Nephron progenitor cell (in vitro differentiated cells): ENCODE measurements at regions not wholly inside any gene's neighbourhood (a gene's known extent, or its start where the extent isn't known, plus 50 kb on each side); places are given as distances from the start of the nearest gene placed in this dataset.

Experiments
- DNase-seq: peaks from one replicate; pipeline ENCODE4 v3.0.0; 2021
- H3K27ac Mint-ChIP-seq: 2 replicates; pipeline ENCODE4 v1.8.0; 2021; ENCODE audit warnings: mild to moderate bottlenecking, moderate library complexity, mixed read lengths
- H3K27me3 Mint-ChIP-seq: 2 replicates; pipeline ENCODE4 v1.8.0; 2021; ENCODE audit warnings: mild to moderate bottlenecking, low read depth, mixed read lengths; ENCODE audit not compliant: poor library complexity
- H3K36me3 Mint-ChIP-seq: 2 replicates; pipeline ENCODE4 v1.8.0; 2021; ENCODE audit warnings: low read depth, mixed read lengths
- H3K4me1 Mint-ChIP-seq: 2 replicates; pipeline ENCODE4 v1.8.0; 2021; ENCODE audit warnings: mixed read lengths
- H3K4me3 Mint-ChIP-seq: 2 replicates; pipeline ENCODE4 v1.8.0; 2021; ENCODE audit warnings: mild to moderate bottlenecking, moderate library complexity, mixed read lengths
- H3K9me3 Mint-ChIP-seq: 2 replicates; pipeline ENCODE4 v1.8.0; 2021; ENCODE audit warnings: mild to moderate bottlenecking, moderate library complexity, mixed read lengths
- CTCF ChIP-seq: fragments of 200-600 bp; sonication (generic); IDR thresholded peaks from 2 replicates; pipeline ENCODE4 v1.5.0; 2021; ENCODE audit warnings: antibody characterized with exemption

- no peak overlapping the region for H3K4me3 Mint-ChIP-seq
- H3K27me3 Mint-ChIP-seq, result no peaks in the 10 kb centered on the region
- H3K4me1 Mint-ChIP-seq, result no peaks in the 10 kb centered on the region
- no peaks in the 10 kb centered on the region for H3K9me3 Mint-ChIP-seq
- no peak for TF ChIP-seq CTCF
- no peaks in the 10 kb centered on the region for H3K36me3 Mint-ChIP-seq
- no peak for DNase-seq
- H3K27ac Mint-ChIP-seq, result no peak overlapping the region
These were observed 1176.2 kb downstream of the DNAJB9 start for GRCh38 chr7:109745677-109746410.

GRCh38 chr7:109751241-109751640 lies 1181.6 kb downstream of the DNAJB9 start:
- Mint-ChIP-seq H3K9me3 (no peaks in the 10 kb centered on the region), H3K4me3 (no peak overlapping the region), H3K27ac (no peak overlapping the region), H3K27me3 (no peaks in the 10 kb centered on the region), H3K4me1 (no peaks in the 10 kb centered on the region), H3K36me3 (no peaks in the 10 kb centered on the region)
- no peak for TF ChIP-seq CTCF
- DNase-seq, result no peak

GRCh38 chr7:109752068-109752467 lies 1182.4 kb downstream of the DNAJB9 start:
- no peaks in the 10 kb centered on the region for H3K9me3 Mint-ChIP-seq
- H3K27ac Mint-ChIP-seq, result no peak overlapping the region
- H3K4me3 Mint-ChIP-seq, result no peak overlapping the region
- no peak for DNase-seq
- H3K36me3 Mint-ChIP-seq, result no peaks in the 10 kb centered on the region
- no peaks in the 10 kb centered on the region for H3K27me3 Mint-ChIP-seq
- TF ChIP-seq CTCF, result no peak
- no peaks in the 10 kb centered on the region for H3K4me1 Mint-ChIP-seq

- Mint-ChIP-seq H3K4me1 (no peaks in the 10 kb centered on the region), H3K9me3 (no peaks in the 10 kb centered on the region), H3K27me3 (no peaks in the 10 kb centered on the region), H3K27ac (no peak overlapping the region), H3K36me3 (no peaks in the 10 kb centered on the region), H3K4me3 (no peak overlapping the region)
- DNase-seq, result no peak
- no peak for TF ChIP-seq CTCF
These were observed 1188.0 kb downstream of the DNAJB9 start for GRCh38 chr7:109757713-109758112.

GRCh38 chr7:109763611-109764010 lies 1193.9 kb downstream of the DNAJB9 start:
- no peak for DNase-seq
- H3K9me3 Mint-ChIP-seq, result no peaks in the 10 kb centered on the region
- H3K27ac Mint-ChIP-seq, result no peak overlapping the region
- no peak for TF ChIP-seq CTCF
- H3K27me3 Mint-ChIP-seq, result no peaks in the 10 kb centered on the region
- H3K4me1 Mint-ChIP-seq, result no peaks in the 10 kb centered on the region
- no peaks in the 10 kb centered on the region for H3K36me3 Mint-ChIP-seq
- H3K4me3 Mint-ChIP-seq, result no peak overlapping the region

GRCh38 chr7:109772161-109772560 lies 1202.5 kb downstream of the DNAJB9 start:
- H3K27me3 Mint-ChIP-seq, result no peaks in the 10 kb centered on the region
- H3K4me3 Mint-ChIP-seq, result no peak overlapping the region
- no peaks in the 10 kb centered on the region for H3K36me3 Mint-ChIP-seq
- H3K9me3 Mint-ChIP-seq, result peaks cover 14% of the 10 kb centered on the region
- no peaks in the 10 kb centered on the region for H3K4me1 Mint-ChIP-seq
- no peak for TF ChIP-seq CTCF
- no peak overlapping the region for H3K27ac Mint-ChIP-seq
- no peak for DNase-seq
